GM18873 (cell line): ENCODE measurements at regions not wholly inside any gene's neighbourhood (a gene's known extent, or its start where the extent isn't known, plus 50 kb on each side); places are given as distances from the start of the nearest gene placed in this dataset.
A peak's percentile ranks its signal among the peaks of the same experiment; 100 is the strongest.
"Not testable (repeated sequence)": the region's sequence is repeated elsewhere in the genome, so short reads cannot be mapped to it uniquely, and the experiment has no call there.

ENCODE experiments used
- ATAC-seq: cut with Tn5 transposase; IDR thresholded peaks from one replicate; pipeline ENCODE4 v1.9.1; 2021; ENCODE audit warnings: mild to moderate bottlenecking, moderate library complexity, moderate number of reproducible peaks; ENCODE audit not compliant: unreplicated experiment, low FRiP score

DNA sequence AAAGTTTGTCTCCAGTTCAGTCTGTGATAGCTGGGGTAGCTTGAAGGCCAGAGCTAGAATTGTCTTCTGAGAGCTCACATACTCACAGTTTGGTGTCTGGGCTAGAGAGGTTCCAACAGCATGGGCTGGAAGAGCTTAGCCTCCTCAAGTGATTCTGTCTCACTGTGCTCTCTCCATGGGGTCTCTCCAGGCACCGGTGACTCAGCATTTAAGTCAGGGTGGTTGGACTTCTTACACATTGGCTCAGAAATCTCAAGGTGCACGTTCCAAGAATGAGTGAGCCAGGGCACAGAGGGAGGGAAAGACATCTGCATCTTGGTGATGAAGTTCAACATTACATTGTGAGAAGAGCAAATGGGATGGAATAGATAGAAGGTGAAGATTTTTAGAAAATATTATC lies 207.3 kb upstream of the DDX18 start:
- ATAC-seq, result no peak

DNA sequence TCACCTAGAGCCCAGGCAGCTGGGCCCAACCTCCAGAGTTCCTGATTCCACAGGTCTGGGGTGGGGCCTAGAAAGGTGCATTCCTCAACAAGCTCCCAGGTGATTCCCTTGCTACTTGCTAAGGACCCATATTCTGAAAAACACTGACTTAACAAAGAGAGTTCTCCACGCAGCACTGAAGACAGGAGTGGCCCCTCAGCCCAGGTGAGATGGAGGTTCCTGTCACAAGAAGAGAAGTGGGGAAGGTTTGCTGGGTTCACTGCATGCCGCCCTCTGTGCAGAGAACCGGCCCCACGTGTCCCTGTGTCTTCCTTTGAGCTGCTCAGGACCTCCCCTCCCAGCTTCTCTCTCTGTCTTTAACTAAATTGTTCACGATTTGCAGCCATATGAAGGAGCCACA lies 201.4 kb upstream of the DDX18 start:
- ATAC-seq, result no peak

DNA sequence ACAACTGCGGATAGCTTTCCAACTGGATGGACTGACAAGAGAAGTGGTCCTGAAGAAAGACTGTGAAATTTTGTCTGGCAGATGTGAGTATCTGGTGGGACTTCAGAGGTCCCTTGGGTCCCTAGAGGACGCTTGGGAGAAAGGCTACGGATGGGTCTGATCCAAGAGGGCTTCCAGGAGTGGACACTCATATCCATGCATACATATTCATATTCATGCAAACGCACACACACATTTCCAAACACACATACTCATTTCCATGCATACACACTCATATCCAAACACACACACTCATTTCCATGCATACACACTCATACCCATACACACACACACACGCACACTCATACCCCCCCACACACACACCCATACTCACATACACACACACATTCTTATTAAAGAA lies 200.2 kb upstream of the DDX18 start:
- no peak for ATAC-seq

DNA sequence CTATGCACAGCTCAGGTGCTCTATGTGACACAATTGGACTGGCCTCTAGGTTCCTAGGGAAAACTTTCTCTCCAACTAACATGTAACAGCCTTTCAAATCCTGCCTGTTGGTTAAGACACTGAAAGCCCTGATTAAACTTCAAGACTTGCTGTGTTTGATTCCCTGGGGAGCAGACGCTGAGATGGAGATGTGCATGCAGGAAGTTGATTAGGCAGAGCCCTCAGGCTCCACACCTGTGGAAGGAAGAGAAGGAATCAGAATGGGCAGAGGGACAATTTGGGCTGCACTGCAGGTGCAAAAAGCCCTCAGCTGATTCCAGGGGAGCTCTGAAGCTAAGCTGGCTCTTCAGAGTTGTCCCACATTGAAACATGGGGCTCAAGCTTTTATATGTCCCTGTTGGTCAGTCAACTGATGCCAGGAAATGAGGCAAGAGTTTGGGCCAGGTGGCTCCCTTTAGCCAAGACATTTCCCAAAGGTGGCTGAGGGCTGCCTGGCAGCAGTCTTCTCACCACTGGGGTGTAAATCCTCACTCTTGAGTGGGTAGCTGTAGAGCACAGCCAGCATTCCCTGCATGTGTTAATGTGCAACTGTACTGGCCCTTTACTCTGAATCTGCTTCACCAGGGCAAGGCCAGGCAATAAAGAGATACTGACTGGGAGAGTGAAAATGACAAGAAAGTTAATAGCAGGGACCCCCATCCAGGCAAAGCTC lies 199.5 kb upstream of the DDX18 start:
- ATAC-seq, result no peak

DNA sequence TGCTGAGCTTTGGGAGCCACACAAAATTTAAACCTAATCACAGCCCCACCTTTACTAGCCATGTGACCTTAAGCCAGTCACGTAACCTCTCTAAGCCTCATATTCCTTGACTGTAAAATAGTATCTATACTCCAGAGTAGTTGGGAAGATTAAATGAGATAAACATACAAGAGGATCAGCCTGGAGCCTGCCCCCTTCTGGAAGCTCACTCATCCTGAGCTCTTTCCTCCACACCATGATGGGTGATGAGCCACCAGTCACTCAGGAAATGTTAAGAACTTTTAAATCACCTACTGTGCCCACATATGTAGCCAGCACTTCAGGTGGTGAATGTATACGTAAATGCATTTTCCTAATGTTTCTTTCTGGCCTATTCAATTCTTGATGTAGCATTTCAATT lies 195.9 kb upstream of the DDX18 start:
- ATAC-seq, result no peak

DNA sequence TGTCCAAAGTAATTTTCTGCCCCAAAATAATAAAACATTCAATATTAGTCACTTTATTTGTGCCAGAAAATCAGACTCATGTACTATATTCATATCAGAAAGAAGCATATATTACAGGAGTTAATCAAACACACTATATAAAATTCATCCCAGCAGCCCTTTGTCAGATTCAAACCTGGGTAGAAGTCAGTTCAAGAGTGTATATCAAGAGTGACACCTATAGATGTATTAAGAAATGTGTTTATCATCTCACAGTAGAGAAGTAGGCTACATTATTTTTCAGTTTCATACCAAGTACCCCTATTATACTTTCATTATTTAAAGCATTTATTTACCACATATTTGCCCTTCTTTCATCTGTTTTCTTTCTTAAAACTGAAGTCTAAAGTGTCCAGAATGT lies 193.2 kb upstream of the DDX18 start:
- ATAC-seq, result no peak

DNA sequence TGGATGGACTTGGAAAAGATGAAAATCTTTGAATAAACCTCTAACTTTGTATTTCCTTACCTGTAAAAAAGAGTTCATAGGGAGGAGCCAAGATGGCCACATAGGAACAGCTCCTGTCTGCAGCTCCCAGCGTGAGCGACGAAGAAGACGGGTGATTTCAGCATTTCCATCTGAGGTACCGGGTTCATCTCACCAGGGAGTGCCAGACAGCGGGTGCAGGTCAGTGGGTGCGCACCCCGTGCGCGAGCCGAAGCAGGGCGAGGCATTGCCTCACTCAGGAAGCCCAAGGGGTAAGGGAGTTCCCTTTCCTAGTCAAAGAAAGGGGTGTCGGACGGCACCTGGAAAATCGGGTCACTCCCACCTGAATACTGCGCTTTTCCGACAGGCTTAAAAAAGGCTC lies 191.3 kb upstream of the DDX18 start:
- ATAC-seq, result not testable (repeated sequence)

DNA sequence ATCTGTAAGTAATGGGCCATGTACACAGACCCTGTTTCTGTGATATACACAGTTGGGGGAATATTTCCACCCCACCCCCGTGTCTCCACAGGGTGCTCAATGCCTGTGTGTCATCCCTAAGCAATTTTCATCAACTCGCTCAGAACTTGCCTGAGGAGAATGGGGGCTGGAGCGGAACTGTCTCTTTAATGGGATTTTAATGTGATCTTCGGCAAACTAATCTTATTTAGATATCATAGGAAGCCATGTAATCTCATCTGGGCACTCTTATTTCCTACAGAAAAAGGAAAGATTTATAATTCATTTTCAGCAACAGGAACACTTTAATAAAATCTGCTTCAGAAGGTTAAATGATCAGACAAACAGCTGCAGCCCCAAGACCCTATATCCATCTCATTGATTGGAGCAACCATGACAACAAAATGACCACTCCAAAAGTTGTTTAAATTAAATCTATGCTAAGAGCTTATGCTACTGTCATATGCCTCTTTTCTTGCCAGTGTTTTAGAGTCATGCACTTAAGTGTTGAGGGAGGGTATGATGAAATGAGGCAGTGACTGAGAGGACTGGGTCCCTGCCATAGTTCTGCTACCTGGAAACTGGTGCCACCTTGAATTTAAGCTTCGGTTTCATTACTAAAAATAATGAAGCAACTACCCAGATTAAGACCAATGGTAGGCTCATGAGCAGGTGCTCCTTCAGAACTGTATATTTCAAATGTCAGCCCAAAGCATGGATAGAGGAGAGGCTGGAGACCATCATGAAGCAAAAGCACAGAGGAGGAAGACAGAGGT lies 183.1 kb upstream of the DDX18 start:
- ATAC-seq, result no peak

DNA sequence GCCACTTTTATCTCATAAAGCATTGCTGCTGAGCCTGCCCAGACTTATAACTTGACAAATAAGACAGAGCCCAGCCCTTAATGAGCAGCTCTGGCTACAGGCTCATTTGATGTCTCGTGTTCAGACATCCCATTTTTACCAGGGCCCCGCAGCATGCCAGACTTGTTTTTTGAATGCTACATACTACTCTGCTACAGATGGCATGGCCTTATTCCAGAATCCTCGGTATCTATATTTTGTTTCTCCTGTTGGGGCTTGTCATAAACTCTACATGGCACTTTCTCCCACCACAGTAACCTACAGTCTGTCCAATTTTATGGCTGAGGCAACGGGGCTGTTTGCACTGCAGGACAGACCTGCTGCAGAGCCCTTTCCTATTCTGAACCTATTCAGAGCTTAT lies 179.0 kb upstream of the DDX18 start:
- no peak for ATAC-seq

DNA sequence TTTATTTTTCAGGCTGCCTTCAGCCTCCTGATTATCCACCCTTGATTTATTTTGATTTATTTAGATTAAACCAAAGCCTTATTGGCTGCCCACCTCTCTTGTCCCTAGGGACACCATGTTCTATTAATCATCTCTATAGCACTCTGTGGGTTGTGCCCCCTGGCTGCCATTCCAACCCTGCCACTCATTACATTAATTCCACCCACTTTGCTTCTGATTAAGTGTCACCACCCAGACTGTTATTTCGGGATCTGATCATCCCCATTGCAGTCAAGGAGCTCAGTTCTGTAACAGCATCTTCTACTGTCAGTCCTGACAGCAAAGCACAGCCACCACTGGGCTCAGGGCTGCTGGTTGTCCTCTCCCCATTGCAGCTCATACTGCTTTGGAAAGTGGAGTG lies 175.1 kb upstream of the DDX18 start:
- no peak for ATAC-seq

DNA sequence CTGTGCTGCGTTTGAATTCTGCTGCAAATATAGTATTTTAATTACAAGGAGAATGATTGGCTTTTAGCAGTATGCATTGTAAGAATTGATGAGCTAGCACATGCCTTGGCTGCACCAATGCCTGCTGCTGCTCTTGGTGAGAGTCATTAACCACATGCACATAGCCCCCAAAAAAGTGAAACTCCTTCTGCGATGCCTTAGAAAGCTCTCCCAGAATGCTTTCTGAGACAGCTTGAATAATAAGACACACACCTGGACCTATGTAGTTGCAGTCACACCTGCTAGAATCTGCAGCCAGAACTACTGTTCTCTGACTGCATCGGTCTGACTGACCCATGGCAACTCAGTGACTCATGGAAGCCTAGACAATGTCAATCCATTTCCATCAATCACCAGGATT lies 170.1 kb upstream of the DDX18 start:
- no peak for ATAC-seq

DNA sequence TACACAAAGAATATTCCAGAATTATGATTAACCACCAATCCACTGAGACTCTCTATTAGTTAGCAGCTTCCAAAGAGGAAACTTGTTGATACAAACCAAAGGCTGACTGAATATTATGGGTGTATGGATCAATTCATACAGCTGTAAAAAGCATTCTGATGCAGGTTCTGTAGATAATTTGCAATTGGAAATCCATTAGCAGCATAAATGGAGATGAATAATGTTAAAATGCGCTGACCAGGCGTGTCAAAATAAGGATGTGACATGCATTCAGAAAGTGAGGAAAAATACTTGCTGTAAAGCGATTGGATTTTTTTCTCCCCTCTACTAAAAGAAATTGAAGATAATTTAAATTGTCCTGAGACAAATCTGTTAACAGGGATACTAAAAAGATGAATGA lies 169.0 kb upstream of the DDX18 start:
- ATAC-seq, result no peak

DNA sequence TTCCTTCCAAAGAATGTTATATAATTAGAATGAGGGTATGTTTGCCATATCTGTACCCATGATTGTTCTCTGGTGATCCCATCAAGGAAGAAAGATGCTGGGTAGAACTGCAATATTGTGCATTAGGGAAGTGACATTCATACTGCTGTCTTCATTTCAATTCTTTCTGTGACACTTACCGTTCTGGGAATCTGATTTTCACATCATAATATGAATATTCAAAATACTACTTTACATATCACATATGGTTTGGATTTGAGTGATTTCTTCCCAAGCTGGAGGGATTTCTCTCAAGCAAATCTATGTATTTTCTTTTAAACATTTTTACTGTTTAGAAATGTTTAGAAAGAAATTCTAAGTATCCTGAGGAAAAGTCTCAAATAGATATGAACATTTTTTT lies 168.4 kb upstream of the DDX18 start:
- no peak for ATAC-seq

DNA sequence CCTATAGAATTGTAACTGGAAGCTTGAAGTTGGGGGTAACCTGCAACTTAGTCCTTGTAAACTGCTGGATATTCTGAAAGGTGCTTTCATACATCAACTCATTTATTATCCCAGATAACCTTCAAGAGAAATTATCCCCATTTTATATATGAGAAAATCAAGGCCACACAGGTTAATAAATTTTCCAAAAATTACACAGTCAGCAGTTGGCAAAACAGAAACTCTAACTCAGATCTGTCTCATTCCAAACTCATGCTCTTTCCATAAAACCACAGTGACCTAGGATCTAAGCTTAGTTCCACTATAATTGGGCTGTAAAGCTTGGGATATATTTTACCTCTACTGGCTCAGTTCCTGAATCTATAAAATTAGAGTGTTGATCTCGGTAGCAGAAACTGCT lies 167.6 kb upstream of the DDX18 start:
- ATAC-seq, result no peak

DNA sequence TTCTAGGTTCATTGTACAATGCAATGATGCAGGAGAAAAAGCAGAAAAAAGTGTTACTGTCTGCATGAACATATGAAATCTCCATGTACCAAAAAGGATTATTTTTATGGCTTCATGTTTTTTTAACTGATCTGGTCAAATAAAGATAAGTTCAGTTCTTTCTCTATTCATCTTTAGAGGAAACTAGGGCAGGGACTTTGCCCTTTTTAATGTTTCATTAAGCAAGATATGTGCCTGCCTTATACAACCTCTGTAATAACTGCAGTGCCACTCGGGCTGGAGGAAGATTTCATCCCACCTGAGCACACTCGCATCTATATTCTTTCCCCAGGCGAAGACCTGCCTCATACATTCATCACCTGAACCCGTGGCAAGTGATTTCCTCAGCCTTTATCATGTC lies 157.9 kb upstream of the DDX18 start:
- ATAC-seq, result no peak

DNA sequence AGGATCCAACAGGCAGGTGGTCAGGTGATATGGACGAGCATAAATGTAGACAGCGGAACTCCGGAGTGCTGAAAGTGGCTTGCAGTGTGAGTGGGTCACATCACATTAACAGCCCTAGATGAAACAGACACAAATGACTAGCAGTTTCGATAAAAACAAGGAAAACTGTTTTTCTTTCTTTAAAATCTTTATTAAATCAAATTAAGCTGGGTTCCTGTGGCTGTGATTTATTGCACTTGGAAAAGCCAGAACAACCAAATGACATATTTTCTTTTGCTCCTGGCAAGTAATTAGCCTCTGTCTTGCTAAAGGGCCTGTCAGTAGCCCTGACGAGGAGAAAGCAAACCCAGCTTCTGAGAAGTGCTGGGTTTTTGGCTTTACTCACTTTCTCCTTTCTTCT lies 152.9 kb upstream of the DDX18 start:
- ATAC-seq, result no peak

DNA sequence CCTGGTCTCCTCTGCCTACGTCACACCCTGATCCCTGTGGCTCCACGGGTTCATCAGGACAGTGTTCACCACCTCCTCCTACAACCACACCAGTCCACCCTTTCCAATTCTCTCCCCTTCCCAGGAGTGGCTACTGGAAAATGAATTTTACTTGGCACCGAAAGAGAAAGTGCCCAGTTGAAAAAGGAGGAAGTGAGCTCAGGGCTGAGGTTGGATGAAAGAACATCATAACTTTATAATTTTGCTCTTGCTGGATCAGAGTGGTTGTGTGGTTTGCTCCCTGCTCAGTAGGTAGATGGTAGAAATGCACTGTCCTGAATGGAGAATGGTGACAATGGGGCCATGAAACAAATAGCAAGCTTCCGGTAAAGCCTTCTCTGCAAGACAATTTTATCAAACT lies 140.3 kb upstream of the DDX18 start:
- no peak for ATAC-seq

DNA sequence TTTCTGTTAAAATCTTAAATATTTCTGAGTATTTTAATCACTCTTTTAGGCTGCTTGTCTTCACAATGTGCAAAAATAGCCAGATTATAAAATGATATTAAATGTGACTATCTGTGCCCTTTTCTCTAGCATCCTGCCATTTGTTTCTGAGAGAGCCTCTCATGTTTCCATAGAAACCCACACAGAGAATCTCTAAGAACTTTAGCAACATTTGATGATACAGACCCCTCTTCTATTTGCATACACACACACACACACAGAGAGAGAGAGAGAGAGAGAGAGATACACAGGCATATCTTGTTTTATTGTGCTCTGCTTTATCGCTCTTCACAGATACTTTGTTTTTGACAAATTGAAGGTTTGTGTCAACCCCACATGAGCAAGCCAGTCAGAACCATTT lies 134.5 kb upstream of the DDX18 start:
- ATAC-seq, result no peak

DNA sequence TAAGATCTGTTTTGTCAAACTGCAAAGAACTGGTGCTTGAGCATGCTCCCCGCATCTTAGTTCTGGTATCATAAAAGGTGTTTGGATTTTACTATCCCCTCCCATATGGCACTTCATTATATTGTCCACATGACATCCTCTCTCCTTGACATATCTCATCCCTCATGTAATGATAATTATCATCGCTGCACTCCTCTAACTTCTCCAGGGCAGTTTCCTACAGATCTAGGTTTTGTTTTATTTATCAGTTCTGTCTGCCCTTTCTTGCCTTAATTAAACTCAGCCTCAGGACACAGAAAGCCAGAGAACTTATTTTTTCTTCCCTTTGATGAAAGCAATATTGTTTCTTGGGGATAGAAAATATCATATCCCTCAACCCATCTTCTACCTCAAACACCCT lies 129.6 kb upstream of the DDX18 start:
- no peak for ATAC-seq

DNA sequence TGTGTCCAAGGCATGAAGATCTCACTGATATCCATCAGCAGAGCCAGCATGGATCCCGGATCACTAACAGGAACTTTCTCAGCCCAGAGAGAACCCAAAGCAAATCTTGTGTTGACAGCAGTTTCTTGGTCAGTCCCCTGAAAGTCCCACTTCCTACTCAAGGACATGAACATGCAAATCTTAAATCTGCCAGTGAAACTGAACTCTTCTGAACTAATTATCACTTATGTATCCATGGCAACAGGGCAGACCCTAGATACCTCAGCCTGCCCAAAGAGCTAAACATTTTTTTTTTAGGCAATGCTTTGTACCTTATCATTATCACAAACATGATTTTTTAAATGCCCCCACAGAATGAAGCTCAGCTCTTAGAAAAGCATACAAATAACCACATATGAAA lies 127.8 kb upstream of the DDX18 start:
- ATAC-seq, result peak; percentile 83

DNA sequence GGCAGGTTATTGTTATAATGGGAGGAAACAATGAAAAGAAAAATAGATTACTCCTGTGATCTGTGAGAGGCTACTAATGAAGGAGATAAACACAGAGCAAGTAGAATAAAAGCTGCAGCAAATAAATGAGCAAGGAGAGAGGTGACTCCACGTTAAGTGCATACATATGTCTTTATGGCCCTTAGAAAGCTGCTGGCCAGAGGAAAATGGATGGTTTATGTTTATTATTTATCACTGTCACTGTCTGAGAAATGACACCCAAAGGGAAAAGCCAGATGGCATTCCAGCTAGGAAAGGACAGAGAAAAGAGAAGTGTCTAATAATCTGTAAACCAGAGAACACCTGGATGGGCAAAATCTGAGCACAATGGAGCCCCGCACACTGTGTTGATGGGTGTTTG lies 122.9 kb upstream of the DDX18 start:
- no peak for ATAC-seq

DNA sequence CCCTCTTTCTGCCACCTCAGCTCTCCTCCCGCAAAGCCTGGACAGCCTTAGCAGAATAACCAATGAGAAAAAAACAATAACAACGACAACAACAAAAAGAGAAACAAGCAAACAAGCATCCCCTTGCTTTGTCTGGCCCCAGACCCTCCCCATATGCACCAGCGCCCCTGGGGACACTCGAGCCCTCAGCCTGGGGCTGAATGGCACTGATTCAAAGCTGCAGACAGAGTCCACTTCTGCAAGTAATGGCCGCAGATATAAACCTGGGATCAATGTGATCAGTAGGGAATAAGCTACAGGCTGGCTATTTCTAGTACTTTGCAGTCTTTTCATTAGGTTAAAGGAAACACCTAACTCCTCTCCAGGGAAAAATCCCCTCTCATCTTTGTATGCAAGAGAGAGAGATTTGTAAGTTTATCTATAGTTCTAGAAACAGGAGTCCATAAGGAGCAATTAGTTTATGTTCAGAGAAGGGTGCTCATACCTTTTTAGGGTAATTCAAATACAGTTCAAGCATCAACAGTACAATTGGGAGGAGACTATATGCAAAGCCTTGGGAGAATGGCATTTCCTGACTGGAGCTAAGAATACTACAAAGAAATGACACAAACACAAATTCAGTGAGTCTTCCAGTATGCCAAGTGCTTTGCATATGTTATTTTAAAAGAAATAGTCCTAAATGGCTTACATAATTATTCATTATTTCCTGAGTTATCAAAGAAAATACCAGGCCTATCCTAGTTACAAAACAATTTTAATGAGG lies 122.3 kb upstream of the DDX18 start:
- ATAC-seq, result no peak
